GM21825 (cell line): ENCODE measurements at regions not wholly inside any gene's neighbourhood (a gene's known extent, or its start where the extent isn't known, plus 50 kb on each side); places are given as distances from the start of the nearest gene placed in this dataset.
"Not testable (repeated sequence)": the region's sequence is repeated elsewhere in the genome, so short reads cannot be mapped to it uniquely, and the experiment has no call there.

Experiments
- ATAC-seq: cut with Tn5 transposase; IDR thresholded peaks from one replicate; pipeline ENCODE4 v1.9.1; 2021; ENCODE audit warnings: mild to moderate bottlenecking, moderate library complexity; ENCODE audit not compliant: unreplicated experiment

GRCh38 chr5:28404363-28405071, 1366.1 kb upstream of the CDH9 start:
- no peak for ATAC-seq

GRCh38 chr5:28403846-28404245, 1365.5 kb upstream of the CDH9 start:
- no peak for ATAC-seq

GRCh38 chr5:28402590-28403301, 1364.4 kb upstream of the CDH9 start:
- ATAC-seq = no peak

- no peak for ATAC-seq
Measured at GRCh38 chr5:28400076-28400475, 1361.7 kb upstream of the CDH9 start.

GRCh38 chr5:28399211-28399610, 1360.8 kb upstream of the CDH9 start:
- ATAC-seq = no peak

GRCh38 chr5:28398185-28398584, 1359.8 kb upstream of the CDH9 start:
- no peak for ATAC-seq

- no peak for ATAC-seq
Measured at GRCh38 chr5:28397502-28397941, 1359.1 kb upstream of the CDH9 start.

- no peak for ATAC-seq
Measured at GRCh38 chr5:28391277-28391676, 1352.9 kb upstream of the CDH9 start.

- ATAC-seq = no peak
Measured at GRCh38 chr5:28390341-28390740, 1352.0 kb upstream of the CDH9 start.

GRCh38 chr5:28389727-28390126, 1351.3 kb upstream of the CDH9 start:
- not testable (repeated sequence) for ATAC-seq

- ATAC-seq = no peak
Measured at GRCh38 chr5:28388428-28388827, 1350.0 kb upstream of the CDH9 start.

- ATAC-seq = no peak
Measured at GRCh38 chr5:28386712-28387111, 1348.3 kb upstream of the CDH9 start.

GRCh38 chr5:28380167-28380566, 1341.8 kb upstream of the CDH9 start:
- ATAC-seq = no peak

- no peak for ATAC-seq
Measured at GRCh38 chr5:28374492-28374967, 1336.1 kb upstream of the CDH9 start.

GRCh38 chr5:28370896-28371295, 1332.5 kb upstream of the CDH9 start:
- no peak for ATAC-seq

GRCh38 chr5:28369418-28369817, 1331.0 kb upstream of the CDH9 start:
- ATAC-seq = no peak

- ATAC-seq = no peak
Measured at GRCh38 chr5:28355831-28356230, 1317.4 kb upstream of the CDH9 start.

GRCh38 chr5:28346696-28347095, 1308.3 kb upstream of the CDH9 start:
- no peak for ATAC-seq

- ATAC-seq = no peak
Measured at GRCh38 chr5:28344836-28345433, 1306.5 kb upstream of the CDH9 start.

- no peak for ATAC-seq
Measured at GRCh38 chr5:28329176-28329575, 1290.8 kb upstream of the CDH9 start.

- ATAC-seq = no peak
Measured at GRCh38 chr5:28328681-28329080, 1290.3 kb upstream of the CDH9 start.

GRCh38 chr5:28324174-28324573, 1285.8 kb upstream of the CDH9 start:
- no peak for ATAC-seq
